ENCODE measurements at regions not wholly inside any gene's neighbourhood (a gene's known extent, or its start where the extent isn't known, plus 50 kb on each side); places are given as distances from the start of the nearest gene placed in this dataset.

GRCh38 chr2:147531269-147531668 lies 313.6 kb upstream of the ACVR2A start:
- no peak overlapping the region for H3K27ac Mint-ChIP-seq
- peaks cover 34% of the 10 kb centered on the region for H3K27me3 Mint-ChIP-seq
- DNase-seq (ENCODE audit: low spot score, unreplicated experiment): no peak
- no peak overlapping the region for H3K4me3 Mint-ChIP-seq (ENCODE audit: low read depth)
- TF ChIP-seq CTCF (IDR thresholded peaks at IDR 0.05; ENCODE audit: unreplicated experiment): no peak
- no peaks in the 10 kb centered on the region for H3K36me3 Mint-ChIP-seq (ENCODE audit: insufficient read depth)
- H3K4me1 Mint-ChIP-seq (ENCODE audit: low read depth): no peaks in the 10 kb centered on the region
- no peaks in the 10 kb centered on the region for H3K9me3 Mint-ChIP-seq (ENCODE audit: low read depth)

GRCh38 chr2:147530033-147530432 lies 314.8 kb upstream of the ACVR2A start:
- no peak for DNase-seq (ENCODE audit: low spot score, unreplicated experiment)
- Mint-ChIP-seq H3K4me3 (ENCODE audit: low read depth) (no peak overlapping the region), H3K9me3 (ENCODE audit: low read depth) (no peaks in the 10 kb centered on the region), H3K4me1 (ENCODE audit: low read depth) (peaks cover 1% of the 10 kb centered on the region), H3K27ac (no peak overlapping the region), H3K36me3 (ENCODE audit: insufficient read depth) (no peaks in the 10 kb centered on the region), H3K27me3 (peaks cover 28% of the 10 kb centered on the region)
- no peak for TF ChIP-seq CTCF (IDR thresholded peaks at IDR 0.05; ENCODE audit: unreplicated experiment)

- peaks cover 6% of the 10 kb centered on the region for H3K9me3 Mint-ChIP-seq (ENCODE audit: low read depth)
- H3K4me1 Mint-ChIP-seq (ENCODE audit: low read depth): peaks cover 1% of the 10 kb centered on the region
- no peak overlapping the region for H3K4me3 Mint-ChIP-seq (ENCODE audit: low read depth)
- no peaks in the 10 kb centered on the region for H3K36me3 Mint-ChIP-seq (ENCODE audit: insufficient read depth)
- no peak for TF ChIP-seq CTCF (IDR thresholded peaks at IDR 0.05; ENCODE audit: unreplicated experiment)
- peaks cover 31% of the 10 kb centered on the region for H3K27me3 Mint-ChIP-seq
- no peak overlapping the region for H3K27ac Mint-ChIP-seq
- no peak for DNase-seq (ENCODE audit: low spot score, unreplicated experiment)
Observed at GRCh38 chr2:147525819-147526489, 318.9 kb upstream of the ACVR2A start.

- H3K4me1 Mint-ChIP-seq (ENCODE audit: low read depth): peaks cover 1% of the 10 kb centered on the region
- peaks cover 34% of the 10 kb centered on the region for H3K27me3 Mint-ChIP-seq
- no peak for DNase-seq (ENCODE audit: low spot score, unreplicated experiment)
- H3K9me3 Mint-ChIP-seq (ENCODE audit: low read depth): peaks cover 6% of the 10 kb centered on the region
- no peak for TF ChIP-seq CTCF (IDR thresholded peaks at IDR 0.05; ENCODE audit: unreplicated experiment)
- H3K36me3 Mint-ChIP-seq (ENCODE audit: insufficient read depth): no peaks in the 10 kb centered on the region
- no peak overlapping the region for H3K27ac Mint-ChIP-seq
- no peak overlapping the region for H3K4me3 Mint-ChIP-seq (ENCODE audit: low read depth)
Observed at GRCh38 chr2:147524912-147525311, 319.9 kb upstream of the ACVR2A start.

- no peak overlapping the region for H3K4me3 Mint-ChIP-seq (ENCODE audit: low read depth)
- no peak overlapping the region for H3K27ac Mint-ChIP-seq
- H3K36me3 Mint-ChIP-seq (ENCODE audit: insufficient read depth): no peaks in the 10 kb centered on the region
- H3K4me1 Mint-ChIP-seq (ENCODE audit: low read depth): peaks cover 1% of the 10 kb centered on the region
- no peak for TF ChIP-seq CTCF (IDR thresholded peaks at IDR 0.05; ENCODE audit: unreplicated experiment)
- H3K9me3 Mint-ChIP-seq (ENCODE audit: low read depth): peaks cover 11% of the 10 kb centered on the region
- peaks cover 41% of the 10 kb centered on the region for H3K27me3 Mint-ChIP-seq
- DNase-seq (ENCODE audit: low spot score, unreplicated experiment): no peak
Observed at GRCh38 chr2:147523415-147523814, 321.4 kb upstream of the ACVR2A start.

Measured in progenitor cell of endocrine pancreas (in vitro differentiated cells).